Liver (tissue), 8 donors: ENCODE measurements at regions not wholly inside any gene's neighbourhood (a gene's known extent, or its start where the extent isn't known, plus 50 kb on each side); places are given as distances from the start of the nearest gene placed in this dataset.

Experiments used
- DNase-seq: peaks from one replicate; pipeline ENCODE4 v3.0.0-alpha.2; 2017; ENCODE audit warnings: low spot score
- H3K27ac ChIP-seq, 2 donors: one replicate each; pipeline ENCODE4 v1.7.0; 2013; ENCODE audit warnings: inconsistent platforms in 2 of 2, low read length in 2 of 2, control low read depth in 1 of 2, low read depth in 1 of 2, mild to moderate bottlenecking in 1 of 2
- H3K27me3 ChIP-seq, 4 donors: one replicate each; pipeline versions ENCODE4 v1.6.1 to v1.7.0; 2013; ENCODE audit warnings: low read length in 3 of 4, inconsistent platforms in 1 of 4, mild to moderate bottlenecking in 1 of 4, moderate library complexity in 1 of 4; ENCODE audit not compliant: control insufficient read depth in 4 of 4, insufficient read depth in 4 of 4
- H3K36me3 ChIP-seq, 4 donors: one replicate each; pipeline versions ENCODE4 v1.6.1 to v1.7.0; 2013; ENCODE audit warnings: low read length in 3 of 4, mild to moderate bottlenecking in 3 of 4, low read depth in 1 of 4, moderate library complexity in 1 of 4; ENCODE audit not compliant: control insufficient read depth in 4 of 4, insufficient read depth in 3 of 4
- H3K4me1 ChIP-seq, 4 donors: one replicate each; pipeline versions ENCODE4 v1.6.1 to v1.7.0; 2013; ENCODE audit warnings: low read length in 3 of 4, mild to moderate bottlenecking in 3 of 4, moderate library complexity in 1 of 4; ENCODE audit not compliant: control insufficient read depth in 4 of 4, insufficient read depth in 4 of 4
- H3K4me3 ChIP-seq, 3 donors: one replicate each; pipeline versions ENCODE4 v1.6.1 to v1.7.0; 2013; ENCODE audit warnings: low read length in 3 of 3, control low read depth in 1 of 3, low read depth in 1 of 3, mild to moderate bottlenecking in 1 of 3
- H3K9ac ChIP-seq, 2 donors: one replicate each; pipeline ENCODE4 v1.7.0; 2013; ENCODE audit warnings: low read length in 2 of 2, mild to moderate bottlenecking in 2 of 2, moderate library complexity in 2 of 2, control low read depth in 1 of 2, low read depth in 1 of 2
- H3K9me3 ChIP-seq, 4 donors: one replicate each; pipeline versions ENCODE4 v1.6.1 to v1.7.0; 2013; ENCODE audit warnings: low read length in 3 of 4; ENCODE audit not compliant: control insufficient read depth in 4 of 4
- ATF3 ChIP-seq: IDR thresholded peaks from 2 replicates; pipeline ENCODE4 v1.6.1; 2016; ENCODE audit warnings: antibody characterized with exemption
- CTCF ChIP-seq: fragments of 150-350 bp; IDR thresholded peaks from 2 replicates; pipeline ENCODE4 v1.5.1; 2017; ENCODE audit warnings: improper control_type of control experiment, low read depth, low read length; ENCODE audit not compliant: missing input control
- EGR1 ChIP-seq, 2 donors: IDR thresholded peaks; 2 replicates each; pipeline ENCODE4 v1.6.1; 2016 to 2018; ENCODE audit warnings: antibody characterized with exemption in 2 of 2, low read depth in 2 of 2
- FOXA1 ChIP-seq: IDR thresholded peaks from 2 replicates; pipeline ENCODE4 v1.6.1; 2016; ENCODE audit warnings: antibody characterized with exemption
- FOXA2 ChIP-seq: IDR thresholded peaks from 2 replicates; pipeline ENCODE4 v1.6.1; 2016; ENCODE audit warnings: antibody characterized with exemption
- GABPA ChIP-seq, 2 donors: IDR thresholded peaks in 1 of 2; conservative IDR thresholded peaks in 1 of 2; 2 replicates each; pipeline ENCODE4 v1.6.1; 2016; ENCODE audit warnings: antibody characterized with exemption in 2 of 2, mild to moderate bottlenecking in 1 of 2, moderate library complexity in 1 of 2
- HNF4A ChIP-seq, 2 donors: conservative IDR thresholded peaks; 2 replicates each; pipeline ENCODE4 v1.6.1; 2016; ENCODE audit warnings: antibody characterized with exemption in 2 of 2, mild to moderate bottlenecking in 2 of 2
- HNF4G ChIP-seq: IDR thresholded peaks from 2 replicates; pipeline ENCODE4 v1.6.1; 2016; ENCODE audit warnings: antibody characterized with exemption
- JUND ChIP-seq, 2 donors: IDR thresholded peaks; 2 replicates each; pipeline ENCODE4 v1.6.1; 2016; ENCODE audit warnings: antibody characterized with exemption in 2 of 2
- MAX ChIP-seq: IDR thresholded peaks from 2 replicates; pipeline ENCODE4 v1.6.1; 2016; ENCODE audit warnings: antibody characterized with exemption
- NR2F2 ChIP-seq: IDR thresholded peaks from 2 replicates; pipeline ENCODE4 v1.6.1; 2016; ENCODE audit warnings: antibody characterized with exemption
- RAD21 ChIP-seq, 2 donors: IDR thresholded peaks; 2 replicates each; pipeline ENCODE4 v1.6.1; 2016; ENCODE audit warnings: antibody characterized with exemption in 2 of 2, mild to moderate bottlenecking in 2 of 2
- REST ChIP-seq: IDR thresholded peaks from 2 replicates; pipeline ENCODE4 v1.6.1; 2016; ENCODE audit warnings: antibody characterized with exemption, mild to moderate bottlenecking
- RXRA ChIP-seq, 2 donors: IDR thresholded peaks; 2 replicates each; pipeline ENCODE4 v1.6.1; 2017 to 2018; ENCODE audit warnings: antibody characterized with exemption in 2 of 2, mild to moderate bottlenecking in 1 of 2
- SP1 ChIP-seq: IDR thresholded peaks from 2 replicates; pipeline ENCODE4 v1.6.1; 2018; ENCODE audit warnings: antibody characterized with exemption, mild to moderate bottlenecking
- TAF1 ChIP-seq: conservative IDR thresholded peaks from 2 replicates; pipeline ENCODE4 v1.6.1; 2016; ENCODE audit warnings: antibody characterized with exemption, mild to moderate bottlenecking
- YY1 ChIP-seq: IDR thresholded peaks from 2 replicates; pipeline ENCODE4 v1.6.1; 2016; ENCODE audit warnings: antibody characterized with exemption, mild to moderate bottlenecking
- ZBTB33 ChIP-seq: IDR thresholded peaks from 2 replicates; pipeline ENCODE4 v1.6.1; 2016; ENCODE audit warnings: antibody characterized with exemption
- WGBS: extraction: QIAGEN DNeasy Blood & Tissue Kit; methylation state at CpG from one replicate; pipeline ENCODE4 v1.1.7; 2013; 5-methylcytosine and 5-hydroxymethylcytosine counted together
- donor health status: healthy.
- donor health status: healthy.
- donor health status: healthy.
- donor health status: healthy.
- donor health status: healthy.

GRCh38 chr13:96903085-96903484, 91.2 kb downstream of the OXGR1 start:
- Histone ChIP-seq H3K27me3 (peaks cover 0 to 3% (median 0%) of the 10 kb centered on the region in 4 donors), H3K4me3 (no peak overlapping the region), H3K36me3 (no peaks in the 10 kb centered on the region), H3K4me1 (no peaks in the 10 kb centered on the region), H3K9ac (no peak overlapping the region), H3K9me3 (peaks cover 0 to 2% (median 0%) of the 10 kb centered on the region in 4 donors), H3K27ac (no peak overlapping the region)
- TF ChIP-seq YY1 (no peak), GABPA (IDR thresholded peaks at IDR 0.05 in 1 of 2, conservative IDR thresholded peaks at IDR 0.05 in 1 of 2) (no peak), CTCF (no peak), TAF1 (no peak), ZBTB33 (no peak), NR2F2 (no peak), EGR1 (IDR thresholded peaks at IDR 0.05; ENCODE audit: low read depth in 2 of 2) (no peak), RAD21 (IDR thresholded peaks at IDR 0.05) (no peak), MAX (no peak), JUND (IDR thresholded peaks at IDR 0.05) (no peak), ATF3 (no peak), RXRA (IDR thresholded peaks at IDR 0.05) (no peak), HNF4A (conservative IDR thresholded peaks at IDR 0.05) (no peak), HNF4G (no peak), REST (no peak), SP1 (no peak), FOXA1 (no peak), FOXA2 (no peak)
- no peak for DNase-seq
- WGBS: 61% methylated on average over 2 of the region's 2 CpGs
